GM21390 (cell line): ENCODE measurements at regions not wholly inside any gene's neighbourhood (a gene's known extent, or its start where the extent isn't known, plus 50 kb on each side); places are given as distances from the start of the nearest gene placed in this dataset.

Experiments used
- ATAC-seq: cut with Tn5 transposase; IDR thresholded peaks from one replicate; pipeline ENCODE4 v1.9.1; 2021; ENCODE audit not compliant: unreplicated experiment

DNA sequence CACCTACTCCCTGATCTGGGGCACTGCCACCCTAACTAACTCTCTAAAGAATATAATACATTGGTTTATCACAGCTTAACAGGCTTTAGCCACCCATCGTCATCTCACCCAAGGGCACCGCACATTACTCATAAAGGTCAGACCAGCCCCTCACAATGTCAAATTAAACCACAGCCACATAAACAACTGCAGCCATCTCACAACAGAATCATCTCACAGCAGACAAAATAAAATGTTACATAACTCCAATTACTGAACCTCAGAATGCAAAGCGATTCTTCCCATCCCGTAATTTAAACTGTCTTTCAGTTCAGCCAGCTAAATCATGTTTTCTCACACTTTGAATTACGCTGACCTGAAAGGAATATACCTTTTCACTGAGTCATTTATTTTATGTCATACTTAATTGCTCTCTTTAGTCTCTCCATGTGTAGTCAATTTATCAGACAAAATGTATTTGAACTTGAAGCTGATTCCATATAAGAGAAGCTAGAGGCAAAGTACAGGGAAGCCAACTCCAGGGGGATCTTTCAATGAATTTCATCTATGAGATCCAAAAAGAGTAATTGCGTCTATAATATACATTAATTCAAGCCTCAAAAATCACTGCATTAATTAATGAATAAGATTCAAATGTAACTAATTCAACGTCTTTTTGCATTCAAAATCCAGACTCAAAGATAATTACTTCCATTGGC, 96.9 kb upstream of the NEBL start:
- ATAC-seq: no peak

DNA sequence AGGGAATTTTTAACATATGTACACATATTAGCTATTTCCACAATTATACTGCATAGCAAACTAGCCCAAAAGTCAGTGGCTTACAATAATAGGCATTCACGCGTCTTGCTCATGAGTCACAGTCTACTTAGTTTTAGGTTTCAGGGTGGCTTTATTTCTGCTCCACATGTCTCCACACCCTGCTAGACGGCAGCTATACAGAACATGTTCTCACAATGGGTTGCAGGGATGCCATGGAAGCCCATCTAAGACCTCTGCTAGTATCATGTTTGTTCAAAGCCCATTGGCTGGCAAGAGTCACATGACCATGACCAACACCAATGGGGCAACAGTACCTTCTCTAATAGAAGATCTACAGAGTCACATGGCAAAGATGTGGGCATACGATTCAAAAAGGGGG, 96.3 kb upstream of the NEBL start:
- no peak for ATAC-seq

DNA sequence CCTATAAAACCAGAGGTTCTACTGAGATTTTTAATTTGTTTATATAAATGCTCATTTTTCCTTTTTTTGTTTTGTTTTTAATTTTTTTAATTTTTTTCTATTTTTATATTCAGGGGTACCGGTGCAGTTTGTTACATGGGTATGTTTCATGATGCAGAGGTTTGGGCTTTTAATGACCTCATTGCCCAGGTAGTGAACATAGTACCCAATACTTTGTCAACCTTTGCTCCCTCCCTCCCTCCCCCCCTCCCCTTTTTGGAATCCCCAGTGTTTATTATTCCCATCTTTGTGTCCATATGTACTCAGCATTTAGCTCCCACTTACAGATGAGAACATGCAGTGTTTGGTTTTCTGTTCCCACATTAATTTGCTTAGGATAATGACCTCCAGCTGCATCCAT, 94.4 kb upstream of the NEBL start:
- no peak for ATAC-seq

DNA sequence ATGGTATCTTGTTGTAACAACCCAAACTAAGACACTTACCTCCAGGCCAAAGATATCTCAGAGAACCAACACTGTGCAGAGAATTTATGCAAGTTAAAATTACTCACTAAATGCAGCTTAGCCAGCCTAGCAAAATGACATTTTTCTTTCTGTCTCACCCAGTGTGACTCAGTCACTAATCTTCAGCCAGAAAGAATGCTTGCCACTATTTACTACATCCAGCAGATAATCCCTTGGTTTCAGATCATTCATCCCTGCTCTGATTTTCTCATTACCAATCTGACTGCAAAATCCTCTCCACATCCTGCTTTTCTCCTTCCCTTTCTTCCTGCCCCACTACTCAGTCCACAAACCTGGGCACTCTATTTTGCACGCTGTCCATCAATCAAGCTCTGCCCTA, 93.5 kb upstream of the NEBL start:
- ATAC-seq: no peak

DNA sequence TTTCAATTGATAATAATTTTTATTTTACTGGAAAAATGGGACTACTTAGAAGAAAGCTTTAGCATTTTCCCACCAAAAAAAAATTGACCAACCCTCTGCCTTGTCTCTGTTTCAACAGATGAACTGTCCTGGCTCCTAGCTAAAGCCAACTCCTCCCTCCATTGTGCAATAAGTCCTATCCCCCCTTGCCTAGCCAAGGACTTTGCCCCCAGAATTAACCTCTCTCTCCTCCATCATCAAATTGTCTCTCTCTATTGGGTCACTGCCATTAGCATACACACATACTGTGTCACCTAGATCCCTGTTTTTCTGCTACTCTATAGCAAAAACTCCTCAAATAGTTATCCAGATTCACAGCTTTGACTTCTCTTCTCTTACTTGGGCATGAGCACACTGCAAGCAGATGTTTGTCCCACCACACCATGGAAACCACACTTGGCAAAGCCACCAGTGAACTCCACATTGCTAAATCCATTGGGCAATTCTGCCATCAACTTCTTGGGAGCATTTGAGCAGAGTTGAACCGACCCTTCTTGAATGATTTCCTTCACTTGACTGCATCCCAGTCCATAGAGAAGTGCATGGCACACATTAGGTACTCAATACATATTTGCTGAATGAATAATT, 91.4 kb upstream of the NEBL start:
- ATAC-seq: no peak

DNA sequence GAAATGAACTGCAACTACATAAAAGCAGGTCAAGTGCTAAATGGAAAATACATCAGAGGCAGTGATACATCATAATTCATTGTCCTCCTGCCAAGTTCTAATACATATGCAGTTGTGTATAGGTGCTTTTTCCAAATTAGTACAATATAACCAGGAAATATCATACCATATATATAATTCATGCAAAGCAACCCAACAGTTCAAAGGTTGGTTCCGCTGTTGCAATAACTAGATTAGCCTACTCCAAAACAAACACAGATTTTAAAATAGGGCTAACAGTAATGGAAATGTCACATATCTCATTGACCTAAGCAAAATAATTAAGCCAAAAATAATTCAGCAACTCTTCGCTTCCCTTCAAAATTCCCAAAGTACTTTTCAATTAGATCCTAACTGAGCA, 88.9 kb upstream of the NEBL start:
- no peak for ATAC-seq

DNA sequence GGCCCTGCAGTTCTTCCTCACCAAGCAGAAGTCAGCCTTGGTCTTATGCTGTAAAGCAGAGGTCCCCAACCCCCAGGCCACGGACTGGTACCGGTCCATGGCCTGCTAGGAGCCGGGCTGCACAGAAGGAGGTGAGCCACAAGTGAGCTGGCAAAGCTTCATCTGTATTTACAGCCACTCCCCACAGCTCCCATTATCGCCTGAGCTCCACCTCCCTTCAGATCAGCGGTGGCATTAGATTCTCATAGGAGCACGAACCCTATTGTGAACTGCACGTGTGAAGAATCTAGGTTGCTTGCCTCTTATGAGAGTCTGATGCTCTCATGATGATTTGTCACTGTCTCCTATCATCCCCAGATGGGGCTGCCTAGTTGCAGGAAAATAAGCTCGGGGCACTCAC, 87.6 kb upstream of the NEBL start:
- no peak for ATAC-seq

DNA sequence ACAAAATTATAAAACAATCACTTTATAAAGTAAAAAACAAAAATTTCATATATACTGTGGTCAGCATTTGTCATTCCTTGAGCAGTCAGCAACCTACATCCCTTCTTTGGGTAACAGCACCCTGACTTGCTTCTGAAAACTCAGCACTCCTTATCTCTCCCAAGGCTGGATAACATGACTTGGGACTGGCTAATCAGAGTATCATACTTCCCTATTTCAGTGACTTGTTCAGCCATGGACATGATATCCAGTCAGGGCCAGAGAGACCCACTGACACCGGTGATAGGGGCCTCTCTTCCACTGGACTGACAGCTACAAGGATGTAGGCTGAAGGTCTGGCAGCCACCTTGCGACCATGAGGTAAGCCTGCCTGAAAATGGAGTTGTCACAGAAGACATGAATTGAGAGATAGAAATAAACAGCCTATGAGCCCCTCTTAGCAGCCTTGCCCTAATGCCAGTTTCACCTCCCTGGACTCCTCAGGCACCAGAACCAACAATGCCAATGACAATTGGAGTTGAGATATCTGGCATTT, 84.4 kb upstream of the NEBL start:
- no peak for ATAC-seq

DNA sequence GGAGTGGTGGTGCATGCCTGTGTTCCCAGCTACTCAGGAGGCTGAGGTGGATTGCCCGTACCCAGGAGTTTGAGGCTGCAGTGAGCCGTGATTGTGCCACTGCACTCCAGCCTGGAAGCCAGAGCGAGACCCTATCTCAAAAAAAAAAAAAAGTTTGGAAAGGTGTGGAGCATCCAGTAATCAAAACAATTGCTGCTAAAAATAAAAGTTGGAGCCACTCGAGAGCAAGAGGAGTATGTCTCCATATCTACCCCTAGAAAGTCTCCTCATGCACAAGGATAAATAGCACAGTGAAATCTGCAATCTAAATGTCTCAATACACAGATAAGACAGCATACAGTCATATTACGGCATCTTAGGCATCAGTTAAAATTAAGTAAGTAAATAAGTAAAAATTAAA, 81.5 kb upstream of the NEBL start:
- ATAC-seq: no peak

DNA sequence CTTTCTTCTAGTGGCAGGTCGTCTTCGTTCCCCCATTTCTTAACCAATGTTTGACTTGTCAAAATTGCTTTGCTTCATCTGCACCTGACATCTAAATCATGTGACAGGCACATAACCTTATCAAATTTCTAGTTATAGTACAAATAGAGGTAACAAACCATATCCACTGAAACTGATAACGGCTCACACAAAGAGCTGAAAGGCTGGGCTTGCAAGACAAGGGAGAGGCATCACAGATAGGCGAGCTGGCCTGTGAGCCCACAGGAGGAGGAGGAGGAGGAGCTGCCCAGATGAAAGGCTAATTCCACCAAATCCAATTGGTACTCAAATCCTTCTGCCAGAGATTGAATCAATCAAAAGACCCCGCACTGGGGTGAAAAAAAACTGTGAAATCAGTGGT, 80.2 kb upstream of the NEBL start:
- ATAC-seq: no peak

DNA sequence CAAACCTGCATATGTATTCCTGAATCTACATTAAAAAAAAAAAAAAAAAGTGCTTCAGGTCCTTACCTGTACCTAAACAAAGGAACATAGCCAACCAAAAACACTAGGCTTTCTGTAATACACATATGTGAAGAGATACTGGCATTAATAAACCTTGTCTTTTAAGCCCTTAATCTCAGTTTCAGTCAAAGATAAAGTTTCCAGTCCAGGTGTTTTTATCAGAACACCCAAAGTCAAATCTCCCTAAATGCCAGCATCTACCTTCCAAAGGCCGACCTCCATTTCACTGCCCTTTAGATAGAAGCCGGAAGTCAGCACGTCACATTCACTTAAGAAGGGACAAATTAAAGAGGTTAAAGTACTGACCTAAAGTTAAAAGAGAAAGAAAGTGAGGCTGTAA, 79.8 kb upstream of the NEBL start:
- ATAC-seq: no peak

DNA sequence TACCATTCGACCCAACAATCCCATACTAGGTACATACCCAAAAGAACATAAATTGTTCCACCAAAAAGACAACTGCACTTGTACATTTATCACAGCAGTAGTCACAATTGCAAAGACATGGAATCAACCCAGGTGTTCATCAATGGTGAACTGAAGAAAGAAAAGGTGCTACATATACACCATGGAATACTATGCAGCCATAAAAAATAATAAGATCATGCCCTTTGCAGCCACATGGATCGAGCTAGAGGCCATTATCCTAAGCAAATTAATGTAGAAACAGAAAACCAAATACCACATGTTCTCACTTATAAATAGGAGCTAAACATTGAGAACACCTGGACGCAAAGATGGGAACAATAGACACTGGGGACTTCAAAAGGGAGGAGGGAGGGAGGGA, 79.3 kb upstream of the NEBL start:
- ATAC-seq: no peak

DNA sequence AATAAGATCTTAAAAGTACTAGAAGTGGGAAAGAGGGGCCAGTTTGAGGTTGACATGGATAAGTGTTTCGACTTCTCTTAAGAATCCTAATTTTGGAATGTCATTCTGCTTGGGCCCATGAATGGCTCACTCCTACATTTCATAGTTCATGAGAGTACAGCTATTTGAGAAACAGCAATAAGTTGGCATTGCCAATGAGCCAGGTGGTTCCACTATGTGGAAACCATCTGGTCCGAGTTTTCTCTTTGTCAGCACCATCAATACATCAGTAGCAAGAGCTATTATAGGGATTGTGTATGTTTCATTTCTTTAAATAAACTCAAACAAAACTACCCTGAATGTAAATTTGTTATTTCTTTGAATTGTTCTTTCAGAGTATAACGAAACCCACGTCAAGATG, 78.1 kb upstream of the NEBL start:
- ATAC-seq: no peak

DNA sequence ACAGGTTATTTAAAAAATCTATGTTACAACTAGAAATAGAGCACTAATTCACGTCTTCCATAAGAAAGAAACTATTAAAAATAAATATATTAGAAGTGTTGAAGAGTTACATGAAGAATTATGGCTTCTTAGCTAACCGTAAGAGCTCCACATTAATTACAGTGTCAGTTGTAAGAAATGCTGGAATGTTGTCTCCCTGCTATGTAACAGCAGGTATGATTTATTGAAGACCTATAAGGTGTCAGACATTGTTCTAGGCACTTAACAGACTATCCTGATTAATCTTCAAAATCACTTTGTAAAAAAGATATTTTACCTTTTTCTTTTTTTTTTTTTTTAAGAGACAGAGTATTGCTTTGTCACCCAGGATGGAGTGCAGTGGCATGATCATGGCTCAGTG, 75.8 kb upstream of the NEBL start:
- ATAC-seq: no peak

DNA sequence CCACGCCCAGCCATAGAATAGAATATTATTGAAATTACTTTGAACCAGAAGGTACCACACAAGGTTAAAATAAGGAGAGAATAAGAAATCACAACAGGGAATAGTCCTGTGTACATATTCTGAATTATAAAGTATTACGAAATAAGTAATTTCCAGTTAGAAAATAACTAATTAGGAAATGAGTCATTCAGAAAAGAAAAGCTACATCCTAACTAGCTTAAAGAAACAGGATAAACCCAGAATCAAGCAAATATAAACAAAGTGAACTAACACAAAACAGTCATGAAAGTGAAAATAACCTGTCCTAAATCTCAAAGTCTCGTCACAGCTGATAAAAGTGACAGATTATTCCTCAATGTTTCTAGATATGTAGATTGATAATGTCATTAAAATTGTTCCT, 74.8 kb upstream of the NEBL start:
- ATAC-seq: no peak

DNA sequence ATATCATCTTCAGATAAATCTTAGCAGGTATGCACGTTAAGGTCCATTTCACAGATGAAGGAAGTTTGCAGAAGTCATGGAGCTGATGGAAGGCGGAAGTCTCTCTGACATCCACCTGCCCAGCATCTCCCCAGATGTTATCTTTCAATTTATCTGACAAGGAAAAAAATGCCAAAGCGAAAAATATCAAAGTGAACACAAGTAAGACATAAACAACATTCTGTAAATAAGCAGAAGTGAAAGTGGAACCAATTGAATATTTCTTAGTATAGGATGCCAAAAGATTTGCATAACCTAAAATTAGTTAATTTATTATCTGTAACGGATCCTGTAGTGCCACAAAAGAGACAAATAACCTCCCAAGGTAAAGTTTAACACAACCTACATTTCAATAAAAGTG, 73.6 kb upstream of the NEBL start:
- peak; percentile 93 for ATAC-seq

DNA sequence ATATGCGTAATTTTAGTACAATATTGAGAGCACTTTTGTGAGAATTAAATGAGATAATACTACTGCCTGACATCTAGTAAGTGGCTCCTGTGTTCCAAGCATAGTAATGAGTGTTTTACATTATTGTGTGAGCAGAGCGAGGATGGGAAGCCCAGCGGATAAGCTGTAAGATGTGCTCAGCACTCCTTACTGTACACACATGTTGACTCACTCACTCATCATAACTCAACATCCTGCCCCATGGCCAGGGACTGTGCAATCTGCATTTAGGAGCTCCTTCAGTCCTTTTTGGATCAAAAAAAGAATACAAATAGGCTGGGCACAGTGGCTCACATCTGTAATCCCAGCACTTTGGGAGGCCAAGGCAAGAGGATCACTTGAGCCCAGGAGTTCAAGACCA, 72.9 kb upstream of the NEBL start:
- no peak for ATAC-seq

DNA sequence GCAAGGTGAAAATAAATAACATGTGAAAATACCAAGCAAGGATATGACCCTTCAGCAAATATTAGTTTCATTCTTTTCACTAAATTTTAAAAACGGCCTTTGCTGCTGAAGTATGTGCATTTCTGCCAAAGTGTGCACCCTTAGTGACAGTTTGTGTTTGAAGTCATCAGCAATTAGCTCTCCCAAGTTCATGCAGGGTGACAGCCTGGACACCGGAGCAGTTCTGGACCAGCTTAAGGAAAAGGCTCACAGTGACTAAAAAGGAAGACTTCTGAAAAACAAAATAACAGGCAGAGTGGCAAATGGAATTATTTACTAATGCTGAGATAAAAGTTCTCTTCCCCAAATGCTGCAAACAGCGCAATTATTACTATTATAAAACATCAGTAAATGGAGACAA, 69.3 kb upstream of the NEBL start:
- ATAC-seq: no peak

DNA sequence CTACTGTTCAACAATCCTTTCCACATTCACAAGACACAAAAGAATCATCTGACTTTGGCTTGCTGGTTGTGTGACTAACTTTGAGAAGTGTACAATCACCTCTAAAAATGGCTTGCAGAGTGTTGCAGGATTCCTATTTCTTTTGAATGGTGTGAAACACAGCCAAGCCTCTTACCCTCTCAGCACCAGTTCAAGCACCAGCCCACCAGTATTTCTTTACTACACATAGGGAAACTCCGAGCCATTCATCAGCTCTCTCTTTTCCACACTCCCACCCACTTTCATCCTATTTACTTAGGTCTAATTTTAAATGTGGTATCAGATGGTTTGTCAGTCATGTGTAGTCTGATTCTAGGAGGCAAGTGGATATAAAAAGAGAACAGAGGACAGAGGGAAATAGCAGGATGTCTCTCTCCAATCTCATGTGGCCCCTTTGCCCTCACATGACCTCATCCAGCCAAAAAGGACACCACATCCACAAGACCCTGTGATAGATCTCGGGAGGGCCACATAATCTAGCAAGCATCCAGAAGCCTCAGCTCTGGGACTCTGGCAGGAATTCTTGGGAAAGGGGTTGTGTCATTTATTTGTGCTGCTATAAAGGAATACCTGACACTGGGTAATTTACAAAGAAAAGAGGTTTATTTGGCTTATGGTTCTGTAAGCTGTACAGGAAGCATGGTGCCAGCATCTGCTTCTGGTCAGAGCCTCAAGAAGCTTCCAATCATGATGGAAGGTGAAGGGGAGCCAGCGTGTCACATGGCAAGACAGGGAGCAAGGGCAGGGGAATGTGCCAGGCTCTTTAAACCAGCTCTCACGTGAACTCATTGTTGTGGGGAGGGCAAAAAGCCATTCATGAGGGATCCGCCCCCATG, 66.8 kb upstream of the NEBL start:
- ATAC-seq: no peak

DNA sequence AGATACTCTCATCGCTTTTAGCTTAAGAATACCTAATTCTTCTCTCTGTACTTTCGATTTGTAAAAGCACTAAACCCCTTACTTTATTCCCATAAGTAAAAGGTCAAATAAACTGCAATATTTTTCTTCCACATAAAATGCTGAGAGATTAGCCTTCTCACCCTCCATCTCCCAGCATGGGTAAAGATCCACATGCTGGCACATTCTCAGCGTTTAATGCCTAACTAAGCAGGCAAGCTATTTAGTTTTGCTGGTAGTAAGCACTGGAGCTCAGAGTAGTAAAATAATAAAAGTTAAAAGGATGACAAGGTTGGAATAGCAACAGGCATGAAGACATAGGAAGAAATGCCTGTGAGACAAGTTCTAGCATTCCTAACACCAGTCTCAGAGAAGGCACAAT, 65.9 kb upstream of the NEBL start:
- ATAC-seq: no peak

DNA sequence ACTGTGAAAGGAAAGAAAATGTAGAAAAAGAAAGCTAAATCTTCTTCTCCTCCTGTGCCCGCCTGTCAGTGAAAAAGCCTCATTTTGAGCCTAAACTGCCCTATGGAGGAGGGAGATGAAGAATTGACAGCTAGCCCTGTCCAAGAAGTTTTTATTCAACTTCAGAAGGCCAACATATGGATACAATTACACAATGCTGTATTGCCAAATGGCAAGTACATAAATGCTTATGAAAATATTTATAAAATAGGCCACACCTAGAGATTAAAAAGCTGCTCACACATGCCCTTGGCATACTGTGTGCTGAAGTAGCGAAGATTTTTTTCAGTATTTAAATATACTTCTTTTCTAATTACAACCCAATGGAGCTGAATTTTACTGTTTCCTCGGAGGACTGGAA, 65.1 kb upstream of the NEBL start:
- no peak for ATAC-seq

DNA sequence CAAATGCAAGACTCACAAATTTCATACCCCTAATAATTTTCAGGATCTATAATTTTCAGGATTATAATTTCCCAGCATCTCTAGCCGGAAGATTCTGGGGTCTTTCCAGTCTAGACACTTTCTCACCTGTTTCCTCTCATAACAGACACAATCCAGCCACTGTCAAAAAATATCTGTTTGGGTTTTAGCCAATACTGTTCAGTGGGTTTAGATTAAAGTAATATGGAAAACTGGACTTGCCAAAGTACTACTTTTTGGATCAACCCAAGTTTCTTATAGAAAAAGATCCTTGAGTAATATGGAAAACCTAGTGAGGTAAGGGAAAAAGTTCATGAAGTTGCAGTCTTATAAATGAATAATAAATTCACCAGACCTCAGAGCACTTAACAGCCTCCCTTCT, 62.1 kb upstream of the NEBL start:
- no peak for ATAC-seq
